Activated naive CD8-positive, alpha-beta T cell treated with anti-CD3 and anti-CD28 coated beads, Interleukin-2, amount 10 ng/mL, durations not matched to agents 7 days and 5 days (primary cell): ENCODE measurements at regions not wholly inside any gene's neighbourhood (a gene's known extent, or its start where the extent isn't known, plus 50 kb on each side); places are given as distances from the start of the nearest gene placed in this dataset.
"Not testable (repeated sequence)": the region's sequence is repeated elsewhere in the genome, so short reads cannot be mapped to it uniquely, and the experiment has no call there.

Experiments
- ATAC-seq: fragments of 150-1000 bp; cut with Tn5 transposase; one replicate; pipeline ENCODE4 v1.10.0; 2021; ENCODE audit warnings: low read depth, moderate library complexity
- POLR2A ChIA-PET: fragments of 350-600 bp; sonication (Branson Sonifier 250); formaldehyde crosslinking; loops from one replicate; lab custom pipeline; 2021; ENCODE audit warnings: antibody characterized with exemption; lab: Charles Lee
- DNase-seq: peaks from one replicate; pipeline ENCODE4 v3.0.0; 2021
- H3K27ac Mint-ChIP-seq: one replicate; pipeline ENCODE4 v1.8.0; 2022; ENCODE audit warnings: mild to moderate bottlenecking, mixed read lengths
- H3K27me3 Mint-ChIP-seq: one replicate; pipeline ENCODE4 v1.8.0; 2022; ENCODE audit warnings: mild to moderate bottlenecking, moderate library complexity, mixed read lengths
- H3K36me3 Mint-ChIP-seq: one replicate; pipeline ENCODE4 v1.8.0; 2021; ENCODE audit warnings: mild to moderate bottlenecking, mixed read lengths
- H3K4me1 Mint-ChIP-seq: one replicate; pipeline ENCODE4 v1.8.0; 2021; ENCODE audit warnings: mixed read lengths
- H3K4me3 Mint-ChIP-seq: one replicate; pipeline ENCODE4 v1.8.0; 2022; ENCODE audit warnings: mild to moderate bottlenecking, moderate library complexity, mixed read lengths
- H3K9me3 Mint-ChIP-seq: one replicate; pipeline ENCODE4 v1.8.0; 2021; ENCODE audit warnings: mixed read lengths

GRCh38 chr18:73409242-73409641 is 541.5 kb upstream of the NETO1 start:
- H3K27ac Mint-ChIP-seq = no peak overlapping the region
- no peaks in the 10 kb centered on the region for H3K9me3 Mint-ChIP-seq
- POLR2A ChIA-PET = no interaction called here
- no peak for ATAC-seq
- H3K4me3 Mint-ChIP-seq = no peak overlapping the region
- DNase-seq = no peak
- no peaks in the 10 kb centered on the region for H3K4me1 Mint-ChIP-seq
- H3K27me3 Mint-ChIP-seq = no peaks in the 10 kb centered on the region
- no peaks in the 10 kb centered on the region for H3K36me3 Mint-ChIP-seq

DNA sequence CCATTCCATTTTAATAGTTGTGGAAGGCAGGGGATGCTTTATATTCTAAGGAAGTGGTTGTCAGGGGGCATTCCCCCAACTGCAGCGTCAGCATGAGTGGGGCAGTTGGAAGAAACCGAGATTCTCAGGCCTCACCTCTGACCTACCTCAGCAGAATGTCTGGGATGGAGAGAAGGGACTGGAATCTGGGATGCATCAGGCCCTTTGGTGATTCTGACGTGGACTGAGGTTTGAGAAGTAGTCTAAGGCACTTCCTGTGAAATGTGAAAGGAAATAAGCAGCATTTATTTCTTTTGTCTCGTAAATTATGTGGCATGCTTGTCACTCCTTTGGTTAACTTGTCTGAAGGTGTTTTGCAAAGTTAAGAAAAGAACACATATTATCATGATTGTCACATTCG is 540.7 kb upstream of the NETO1 start:
- H3K27ac Mint-ChIP-seq = no peak overlapping the region
- H3K4me1 Mint-ChIP-seq = no peaks in the 10 kb centered on the region
- no peaks in the 10 kb centered on the region for H3K36me3 Mint-ChIP-seq
- no peak overlapping the region for H3K4me3 Mint-ChIP-seq
- DNase-seq (no peak), ATAC-seq (no peak)
- H3K9me3 Mint-ChIP-seq = no peaks in the 10 kb centered on the region
- POLR2A ChIA-PET = no interaction called here
- H3K27me3 Mint-ChIP-seq = no peaks in the 10 kb centered on the region

GRCh38 chr18:73407506-73407905 is 539.7 kb upstream of the NETO1 start:
- Mint-ChIP-seq H3K36me3 (no peaks in the 10 kb centered on the region), H3K27me3 (no peaks in the 10 kb centered on the region), H3K4me3 (no peak overlapping the region), H3K9me3 (no peaks in the 10 kb centered on the region), H3K27ac (no peak overlapping the region), H3K4me1 (no peaks in the 10 kb centered on the region)
- POLR2A ChIA-PET = no interaction called here
- ATAC-seq = no peak
- no peak for DNase-seq

GRCh38 chr18:73384246-73384645 is 516.5 kb upstream of the NETO1 start:
- no peak overlapping the region for H3K27ac Mint-ChIP-seq
- DNase-seq (no peak), ATAC-seq (no peak)
- H3K27me3 Mint-ChIP-seq = no peaks in the 10 kb centered on the region
- H3K4me3 Mint-ChIP-seq = no peak overlapping the region
- H3K36me3 Mint-ChIP-seq = no peaks in the 10 kb centered on the region
- POLR2A ChIA-PET = no interaction called here
- H3K9me3 Mint-ChIP-seq = peaks cover 1% of the 10 kb centered on the region
- no peaks in the 10 kb centered on the region for H3K4me1 Mint-ChIP-seq

- no peaks in the 10 kb centered on the region for H3K27me3 Mint-ChIP-seq
- H3K9me3 Mint-ChIP-seq = peaks cover 1% of the 10 kb centered on the region
- ATAC-seq (no peak), DNase-seq (no peak)
- H3K36me3 Mint-ChIP-seq = no peaks in the 10 kb centered on the region
- H3K27ac Mint-ChIP-seq = no peak overlapping the region
- POLR2A ChIA-PET = no interaction called here
- no peaks in the 10 kb centered on the region for H3K4me1 Mint-ChIP-seq
- no peak overlapping the region for H3K4me3 Mint-ChIP-seq
Observed at GRCh38 chr18:73381699-73382036, 513.9 kb upstream of the NETO1 start.

GRCh38 chr18:73381016-73381698 is 513.4 kb upstream of the NETO1 start:
- Mint-ChIP-seq H3K4me3 (no peak overlapping the region), H3K27ac (no peak overlapping the region), H3K27me3 (no peaks in the 10 kb centered on the region), H3K4me1 (no peaks in the 10 kb centered on the region), H3K9me3 (peaks cover 1% of the 10 kb centered on the region), H3K36me3 (no peaks in the 10 kb centered on the region)
- no peak for ATAC-seq
- no peak for DNase-seq
- POLR2A ChIA-PET = no interaction called here

DNA sequence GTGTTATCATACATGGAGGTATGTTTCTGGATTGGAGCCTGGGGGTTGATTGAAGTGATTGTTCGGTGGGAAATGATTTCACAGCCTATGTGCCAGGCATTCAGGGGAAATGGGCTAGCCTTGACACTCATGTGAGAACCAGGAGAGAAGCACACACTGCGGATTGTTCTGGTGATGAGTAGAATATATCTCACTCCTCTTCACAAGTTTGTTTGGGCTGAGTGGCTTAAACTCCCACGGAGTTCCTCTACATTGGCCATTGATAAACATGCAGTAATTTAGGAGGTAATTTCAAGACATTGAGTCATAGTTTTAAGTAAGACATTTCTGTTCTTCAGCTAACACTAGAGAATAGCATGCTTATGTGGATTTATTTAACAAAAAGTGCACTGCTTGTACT is 498.9 kb upstream of the NETO1 start:
- DNase-seq = no peak
- POLR2A ChIA-PET = no interaction called here
- H3K9me3 Mint-ChIP-seq = peaks cover 4% of the 10 kb centered on the region
- H3K27me3 Mint-ChIP-seq = no peaks in the 10 kb centered on the region
- no peak overlapping the region for H3K27ac Mint-ChIP-seq
- H3K4me1 Mint-ChIP-seq = no peaks in the 10 kb centered on the region
- no peaks in the 10 kb centered on the region for H3K36me3 Mint-ChIP-seq
- ATAC-seq = no peak
- no peak overlapping the region for H3K4me3 Mint-ChIP-seq

DNA sequence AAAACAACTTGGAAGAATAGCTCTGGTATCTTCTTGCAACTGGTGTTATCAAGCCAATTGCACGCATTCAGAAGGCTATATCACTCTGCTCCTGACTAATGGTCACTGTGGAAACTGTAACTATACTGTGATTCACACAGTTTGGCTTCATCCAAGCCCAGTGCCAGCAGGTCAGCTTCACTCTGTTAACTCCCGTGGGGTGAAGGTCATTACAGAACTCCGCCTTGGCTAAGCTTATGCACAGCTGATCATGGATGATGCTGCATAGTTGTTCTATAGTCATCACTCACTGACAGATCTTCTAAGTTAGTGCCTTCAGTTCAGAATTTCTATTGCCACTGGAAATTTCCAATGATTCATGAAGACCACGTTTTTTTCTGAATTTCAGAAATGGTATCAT is 497.2 kb upstream of the NETO1 start:
- POLR2A ChIA-PET = no interaction called here
- no peak for DNase-seq
- Mint-ChIP-seq H3K4me1 (no peaks in the 10 kb centered on the region), H3K4me3 (no peak overlapping the region), H3K27ac (no peak overlapping the region), H3K36me3 (no peaks in the 10 kb centered on the region), H3K27me3 (no peaks in the 10 kb centered on the region), H3K9me3 (no peaks in the 10 kb centered on the region)
- ATAC-seq = no peak

DNA sequence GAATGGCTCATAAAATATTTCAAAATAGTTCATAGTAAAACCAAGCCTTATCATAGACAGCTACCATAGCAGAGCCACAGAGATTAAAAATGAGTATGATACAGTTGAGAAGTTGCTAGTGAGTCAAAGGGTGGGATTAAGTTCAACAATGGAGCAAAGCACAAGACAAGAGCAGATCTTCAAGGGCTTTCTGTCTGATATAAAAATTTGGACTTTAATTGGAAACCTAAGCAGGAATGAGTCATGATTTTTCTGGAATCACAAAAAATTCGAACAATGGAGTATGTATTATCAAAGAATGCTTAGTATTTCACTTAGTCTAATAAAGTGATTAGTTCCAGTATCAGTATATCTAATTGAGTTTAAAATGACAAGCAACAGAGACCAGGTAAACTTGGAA is 487.3 kb upstream of the NETO1 start:
- no peak for DNase-seq
- Mint-ChIP-seq H3K4me3 (no peak overlapping the region), H3K36me3 (no peaks in the 10 kb centered on the region), H3K27me3 (no peaks in the 10 kb centered on the region), H3K27ac (no peak overlapping the region), H3K4me1 (no peaks in the 10 kb centered on the region), H3K9me3 (peaks cover 3% of the 10 kb centered on the region)
- ATAC-seq = no peak
- POLR2A ChIA-PET = no interaction called here

DNA sequence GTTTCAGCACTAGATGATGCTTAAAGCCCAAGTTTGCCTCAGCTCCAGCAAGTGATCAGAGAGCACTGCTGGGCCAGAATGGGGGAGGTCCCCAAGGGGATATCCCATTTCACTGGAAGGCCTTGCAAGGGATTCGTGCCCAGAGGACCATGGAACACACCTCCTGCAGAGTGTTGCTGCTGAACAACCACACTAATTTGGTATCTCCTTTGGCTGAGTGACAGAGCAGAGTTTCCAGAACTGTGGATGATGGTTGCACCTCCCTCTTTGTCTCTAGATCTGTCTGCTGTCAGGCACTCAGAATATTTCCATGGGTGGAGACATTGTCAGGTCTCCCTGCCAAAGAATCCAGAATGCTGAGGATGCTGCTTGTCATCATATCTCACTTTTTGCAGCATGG is 484.8 kb upstream of the NETO1 start:
- Mint-ChIP-seq H3K36me3 (no peaks in the 10 kb centered on the region), H3K9me3 (peaks cover 1% of the 10 kb centered on the region), H3K27ac (no peak overlapping the region), H3K4me1 (no peaks in the 10 kb centered on the region), H3K27me3 (no peaks in the 10 kb centered on the region), H3K4me3 (no peak overlapping the region)
- ATAC-seq (no peak), DNase-seq (no peak)
- POLR2A ChIA-PET = no interaction called here

DNA sequence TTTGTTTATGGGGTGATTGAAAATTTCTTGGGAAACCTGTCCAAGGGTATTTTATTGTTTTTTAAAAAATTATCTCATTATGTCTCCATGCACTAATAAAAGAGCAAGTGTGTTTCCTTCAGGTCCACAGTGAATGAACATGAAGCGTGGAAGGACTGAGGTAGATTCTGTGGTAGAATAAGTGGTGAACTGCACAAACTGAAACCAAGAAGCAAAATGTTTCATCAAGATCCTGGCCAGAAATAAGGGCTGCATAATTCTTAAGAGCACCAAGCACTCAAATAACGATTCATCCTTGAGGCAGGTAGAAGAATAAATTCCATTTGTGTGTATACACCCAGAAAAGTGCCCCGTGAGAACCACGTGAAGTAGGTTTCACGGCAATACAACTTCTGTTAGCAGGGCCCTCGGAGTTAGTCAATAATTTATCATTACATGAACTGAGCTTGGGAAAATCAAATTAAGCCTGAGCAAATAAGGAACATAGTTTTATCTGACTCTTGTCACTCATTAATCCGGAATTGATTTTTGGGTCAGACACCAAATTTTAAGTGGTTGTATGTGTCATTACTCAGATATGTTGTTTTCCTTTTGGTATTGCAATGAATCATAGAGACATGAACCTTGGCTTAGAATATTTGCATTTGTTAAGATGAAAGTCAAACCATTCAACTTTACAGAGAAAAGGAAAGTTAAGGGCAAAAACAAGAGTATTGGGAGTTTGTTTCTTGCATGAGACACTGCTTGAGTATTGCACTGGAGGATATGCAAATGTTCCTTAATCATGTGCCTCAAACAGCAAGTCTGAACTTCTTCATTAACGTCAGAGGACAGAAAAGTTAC is 472.6 kb upstream of the NETO1 start:
- no peak overlapping the region for H3K4me3 Mint-ChIP-seq
- H3K27ac Mint-ChIP-seq = no peak overlapping the region
- H3K27me3 Mint-ChIP-seq = no peaks in the 10 kb centered on the region
- H3K9me3 Mint-ChIP-seq = no peaks in the 10 kb centered on the region
- DNase-seq = no peak
- ATAC-seq = no peak
- no peaks in the 10 kb centered on the region for H3K4me1 Mint-ChIP-seq
- POLR2A ChIA-PET = no interaction called here
- H3K36me3 Mint-ChIP-seq = no peaks in the 10 kb centered on the region

DNA sequence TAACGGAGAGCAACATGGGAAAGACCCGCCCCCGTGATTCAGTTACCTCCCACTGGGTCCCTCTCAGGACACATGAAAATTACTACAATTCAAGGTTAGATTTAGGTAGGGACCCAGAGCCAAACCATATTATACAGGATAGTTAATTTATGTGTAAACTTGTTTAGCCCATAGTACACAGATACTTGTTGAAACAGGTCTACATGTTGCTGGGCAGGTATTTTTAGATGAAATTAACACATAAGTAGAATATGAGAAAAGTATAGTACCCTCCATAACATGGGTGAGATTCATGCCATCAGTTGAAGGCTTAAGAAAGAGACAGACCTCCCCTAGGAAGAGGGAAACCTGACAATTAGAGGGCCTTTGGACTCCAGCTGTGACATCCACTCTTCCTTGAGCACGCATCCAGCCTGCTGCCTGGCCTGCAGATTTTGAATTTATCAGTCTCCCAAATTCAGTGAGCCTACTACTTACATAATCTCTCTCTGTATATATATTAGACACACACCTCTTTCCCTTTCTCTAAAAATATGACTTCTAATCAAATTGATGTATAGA is 463.5 kb upstream of the NETO1 start:
- Mint-ChIP-seq H3K36me3 (no peaks in the 10 kb centered on the region), H3K27ac (no peak overlapping the region), H3K4me3 (no peak overlapping the region), H3K4me1 (no peaks in the 10 kb centered on the region), H3K9me3 (no peaks in the 10 kb centered on the region), H3K27me3 (no peaks in the 10 kb centered on the region)
- DNase-seq (no peak), ATAC-seq (no peak)
- POLR2A ChIA-PET = no interaction called here

GRCh38 chr18:73330106-73330505 is 462.3 kb upstream of the NETO1 start:
- H3K27ac Mint-ChIP-seq, H3K4me1 Mint-ChIP-seq, H3K4me3 Mint-ChIP-seq, ATAC-seq, POLR2A ChIA-PET, H3K9me3 Mint-ChIP-seq, H3K36me3 Mint-ChIP-seq, H3K27me3 Mint-ChIP-seq, DNase-seq: not testable (repeated sequence)

- ATAC-seq, H3K36me3 Mint-ChIP-seq, H3K27ac Mint-ChIP-seq, POLR2A ChIA-PET, H3K4me3 Mint-ChIP-seq, H3K27me3 Mint-ChIP-seq, H3K9me3 Mint-ChIP-seq, DNase-seq, H3K4me1 Mint-ChIP-seq: not testable (repeated sequence)
Observed at GRCh38 chr18:73324187-73324831, 456.5 kb upstream of the NETO1 start.
